Esophagus squamous epithelium (tissue), 4 donors: ENCODE measurements at regions not wholly inside any gene's neighbourhood (a gene's known extent, or its start where the extent isn't known, plus 50 kb on each side); places are given as distances from the start of the nearest gene placed in this dataset.

Experiments used
- CTCF ChIP-seq, 6 experiments: fragments of 450-650 bp in 4 of 6; fragments of 200-600 bp in 2 of 6; sonication (generic) in 2 of 6; IDR thresholded peaks; one replicate each; pipeline ENCODE4 v1.5.1; 2016 to 2019; ENCODE audit warnings: antibody characterized with exemption in 6 of 6, mild to moderate bottlenecking in 4 of 6, moderate library complexity in 4 of 6
- POLR2A ChIP-seq, 4 donors: fragments of 450-650 bp; IDR thresholded peaks; one replicate each; pipeline ENCODE4 v1.6.1; 2017; ENCODE audit warnings: antibody characterized with exemption in 4 of 4, mild to moderate bottlenecking in 4 of 4, moderate library complexity in 3 of 4

- TF ChIP-seq CTCF (IDR thresholded peaks at IDR 0.05) (no peak), POLR2A (IDR thresholded peaks at IDR 0.05) (no peak)
Observed at GRCh38 chr2:136045835-136046570, 60.6 kb upstream of the DARS1 start.
